DMS 273 (cell line): ENCODE measurements at regions not wholly inside any gene's neighbourhood (a gene's known extent, or its start where the extent isn't known, plus 50 kb on each side); places are given as distances from the start of the nearest gene placed in this dataset.

Source experiments
- DNase-seq: peaks from one replicate; lab custom pipeline; 2025; ENCODE audit not compliant: unreplicated experiment; lab: John Stamatoyannopoulos, UW

DNA sequence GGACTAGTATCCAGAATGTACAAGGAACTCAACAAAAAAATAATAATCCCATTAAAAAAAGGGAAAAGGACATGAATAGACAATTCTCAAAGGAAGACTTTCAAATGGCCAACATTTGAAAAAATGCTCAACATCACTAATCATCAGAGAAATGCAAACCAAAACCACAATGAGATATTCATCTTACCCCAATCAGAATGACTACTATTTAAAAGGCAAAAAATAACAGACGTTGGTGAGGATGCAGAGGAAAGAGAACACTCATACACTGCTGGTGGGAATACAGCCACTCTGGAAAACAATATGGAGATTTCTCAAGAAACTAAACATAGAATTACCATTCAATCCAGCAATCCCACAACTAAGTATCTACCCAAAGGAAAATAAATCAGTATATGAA, 133.1 kb downstream of the KDR start:
- no peak for DNase-seq

DNA sequence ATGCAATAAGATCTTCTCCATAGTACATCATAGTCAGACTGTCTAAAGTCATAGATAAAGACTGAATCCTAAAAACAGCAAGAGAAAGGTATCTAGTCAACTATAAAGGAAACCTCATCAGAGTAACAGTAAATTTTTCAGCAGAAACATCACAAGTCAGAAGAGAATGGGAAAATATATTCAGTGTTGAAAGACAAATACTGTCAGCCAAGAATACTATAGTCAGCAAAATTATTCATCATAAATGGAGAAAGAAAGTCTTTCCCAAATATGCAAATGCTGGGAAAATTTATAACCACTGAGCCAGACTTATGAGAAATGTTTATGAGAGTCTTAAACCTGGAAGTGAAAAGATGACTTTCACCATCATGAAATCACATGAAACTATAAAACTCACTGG, 136.7 kb downstream of the KDR start:
- DNase-seq, result no peak

DNA sequence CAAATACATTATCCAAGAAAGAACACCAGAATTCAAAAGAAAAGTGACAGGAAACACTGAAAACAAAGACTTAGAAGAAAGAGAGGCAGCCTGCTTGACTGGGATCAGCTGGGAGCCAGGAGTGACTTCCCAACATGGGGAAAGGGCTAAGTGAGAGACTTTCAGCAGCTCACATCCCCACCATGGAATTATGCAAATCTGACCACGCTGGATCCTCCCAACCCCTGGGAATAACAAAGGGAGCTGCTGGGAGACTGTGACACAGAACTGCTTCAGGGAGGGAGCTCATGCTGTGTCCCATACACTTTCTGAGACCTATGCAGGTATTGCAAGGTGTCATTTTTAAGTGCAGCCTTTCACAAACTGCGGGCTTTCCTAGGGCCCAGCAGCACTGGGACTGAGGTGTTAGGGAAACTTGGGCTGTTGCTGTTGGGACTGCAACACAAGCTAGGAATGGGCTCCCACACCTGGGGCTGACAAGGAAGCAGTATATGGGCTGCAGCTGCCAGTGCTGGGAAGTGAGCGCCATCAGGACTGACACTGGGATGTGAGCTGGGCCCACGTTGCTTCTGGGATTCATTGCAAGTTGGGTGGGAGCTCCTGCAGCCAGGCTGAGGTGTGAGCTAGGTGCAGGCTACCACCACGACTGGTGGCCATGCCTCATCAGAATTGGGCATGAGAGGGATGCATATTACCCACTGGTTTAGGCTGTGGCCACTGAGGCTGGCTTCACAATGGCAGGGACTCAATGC, 139.1 kb downstream of the KDR start:
- no peak for DNase-seq

DNA sequence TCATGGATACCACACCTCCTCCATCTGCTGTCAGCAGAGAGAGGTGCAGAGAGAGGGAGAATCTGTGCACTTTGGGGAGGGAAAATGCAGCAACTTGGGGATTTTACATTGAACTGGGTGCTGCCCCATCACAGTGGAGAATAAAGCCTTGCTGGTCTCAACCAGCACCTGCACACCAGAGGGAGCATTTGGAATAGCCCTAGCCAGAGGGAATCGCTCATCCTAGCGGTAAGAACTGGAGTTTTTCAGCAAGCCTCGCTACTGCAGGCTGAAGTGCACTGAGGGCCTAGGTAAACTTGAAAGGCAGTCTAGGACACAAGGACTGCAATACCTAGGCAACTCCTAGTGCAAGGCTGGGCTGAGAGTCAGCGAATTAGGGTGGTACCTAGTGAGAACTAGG, 148.7 kb downstream of the KDR start:
- DNase-seq, result no peak

DNA sequence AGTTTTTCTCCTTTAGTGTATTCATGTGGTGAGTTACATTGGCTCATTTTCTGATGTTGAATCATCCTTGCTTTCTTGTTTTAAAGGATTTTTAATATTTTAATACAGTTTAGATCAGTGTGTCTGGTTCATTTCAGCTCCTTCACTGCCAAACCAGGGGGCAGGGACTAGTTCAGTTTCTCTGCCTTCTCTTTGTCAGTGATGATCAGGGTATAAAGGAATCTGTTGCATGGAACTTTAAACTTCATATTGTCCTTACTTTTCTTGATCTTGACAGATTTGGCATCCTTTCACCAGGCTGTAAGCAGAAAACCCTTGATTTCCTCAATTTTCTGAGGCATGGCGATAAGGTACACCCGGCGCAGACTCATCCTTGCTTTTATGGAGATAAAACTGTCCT, 149.4 kb downstream of the KDR start:
- DNase-seq, result no peak

DNA sequence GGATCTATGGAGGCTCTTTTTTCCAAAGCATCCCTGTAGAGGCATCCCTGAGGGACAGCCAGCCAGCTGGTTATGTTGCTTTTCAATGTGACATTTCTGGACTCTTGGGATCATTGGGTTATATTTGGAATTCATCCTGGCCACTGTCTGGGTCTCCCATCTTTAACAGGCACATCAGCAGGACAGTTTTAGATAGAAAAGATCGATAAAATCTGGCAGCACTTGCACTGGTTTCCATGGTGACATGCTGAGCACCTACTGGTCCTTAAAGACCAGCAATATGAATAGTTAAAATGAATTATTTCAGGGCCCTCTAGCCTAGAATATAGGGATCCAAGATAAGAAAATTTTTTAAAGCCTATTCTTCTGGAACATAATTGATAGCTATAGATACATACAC, 151.6 kb downstream of the KDR start:
- DNase-seq, result no peak

DNA sequence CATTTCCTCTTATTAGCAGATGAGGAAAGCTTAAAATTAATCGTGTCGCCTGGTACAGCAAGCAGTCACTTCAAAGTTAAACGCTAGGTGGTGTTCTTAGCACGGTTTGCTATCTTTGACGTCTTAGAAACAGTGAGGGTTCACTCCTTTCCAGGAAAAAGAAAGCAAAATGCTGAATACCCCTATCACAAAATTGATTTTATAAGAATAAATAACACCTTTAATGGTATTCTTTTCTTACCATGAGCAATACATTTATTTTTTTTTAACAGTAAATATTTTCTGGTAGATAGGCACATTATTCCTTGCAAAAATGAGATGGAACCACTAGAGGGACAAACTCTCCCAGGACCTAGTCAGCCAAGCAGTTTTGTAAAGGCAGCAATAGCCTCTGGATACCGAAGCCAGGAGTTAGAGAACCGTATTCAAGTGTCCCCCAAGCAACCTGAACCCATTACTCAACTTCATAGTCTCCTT, 153.9 kb downstream of the KDR start:
- peak; percentile 62 for DNase-seq

DNA sequence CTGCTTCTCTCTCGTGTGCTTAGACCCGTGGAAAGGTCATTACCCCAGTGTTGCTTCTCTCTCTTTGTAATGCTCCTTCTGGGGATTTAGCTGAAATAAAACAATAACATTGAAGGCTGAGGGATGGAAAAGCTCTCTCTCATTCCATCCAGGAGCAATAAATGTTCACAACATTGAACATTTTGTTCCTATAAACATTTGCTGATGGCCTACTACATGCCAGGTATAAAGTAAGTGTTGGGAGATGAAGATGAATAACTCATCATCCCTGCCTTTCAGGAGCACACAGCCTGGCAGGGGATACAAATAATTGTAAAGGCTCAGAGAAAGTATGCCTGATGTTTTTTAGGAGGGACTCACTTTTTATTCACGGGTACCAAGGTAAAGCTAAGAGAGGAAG, 158.1 kb downstream of the KDR start:
- no peak for DNase-seq

DNA sequence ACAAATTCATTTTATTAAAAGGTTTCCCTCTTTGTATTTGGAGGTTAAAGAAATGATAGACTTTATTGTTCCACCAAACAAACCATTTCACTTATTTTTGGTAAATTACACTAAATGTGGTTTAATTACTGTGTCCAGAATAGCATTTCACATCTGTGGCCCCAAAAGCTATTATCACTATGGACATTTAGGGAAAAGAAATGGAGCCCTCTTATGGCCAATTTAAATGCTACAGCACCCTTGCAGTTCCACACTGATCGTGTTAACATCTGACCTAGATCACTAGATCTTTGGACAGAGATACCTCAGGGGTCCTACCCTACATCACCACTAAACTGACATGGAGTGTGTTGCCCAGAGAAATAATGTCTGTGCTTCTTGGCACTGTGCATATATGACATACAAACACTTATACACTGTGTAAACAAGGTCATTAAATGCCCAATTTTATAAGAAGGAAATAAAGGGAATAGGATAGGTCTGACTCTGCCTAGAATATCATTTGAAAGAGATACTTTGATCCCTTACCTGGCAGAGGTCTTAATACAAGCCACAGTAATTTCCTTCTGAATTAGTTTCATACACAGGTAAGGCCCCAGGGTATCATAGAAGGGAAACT, 163.9 kb downstream of the KDR start:
- peak; percentile 38 for DNase-seq

DNA sequence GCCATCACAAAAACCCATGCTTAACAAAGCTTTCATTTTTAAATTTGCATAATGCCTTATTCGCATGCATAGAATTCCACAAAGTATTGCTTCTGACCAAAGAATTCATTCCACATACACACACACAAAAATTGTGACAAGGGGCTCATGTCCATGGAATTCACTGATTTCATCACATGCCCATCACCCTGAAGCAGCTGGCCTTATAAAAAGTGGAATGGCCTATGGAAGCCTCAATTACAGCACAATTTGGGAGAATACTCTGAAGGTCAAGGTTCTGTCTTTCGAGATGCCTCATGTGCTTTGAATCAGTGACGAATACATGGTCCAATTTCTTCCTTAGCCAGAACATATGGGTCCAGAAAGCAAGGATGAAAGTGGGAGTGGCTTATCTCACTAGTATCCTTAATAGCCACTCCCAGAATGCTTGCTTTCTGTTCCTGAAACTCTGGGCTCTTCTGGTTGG, 165.7 kb downstream of the KDR start:
- DNase-seq, result no peak

DNA sequence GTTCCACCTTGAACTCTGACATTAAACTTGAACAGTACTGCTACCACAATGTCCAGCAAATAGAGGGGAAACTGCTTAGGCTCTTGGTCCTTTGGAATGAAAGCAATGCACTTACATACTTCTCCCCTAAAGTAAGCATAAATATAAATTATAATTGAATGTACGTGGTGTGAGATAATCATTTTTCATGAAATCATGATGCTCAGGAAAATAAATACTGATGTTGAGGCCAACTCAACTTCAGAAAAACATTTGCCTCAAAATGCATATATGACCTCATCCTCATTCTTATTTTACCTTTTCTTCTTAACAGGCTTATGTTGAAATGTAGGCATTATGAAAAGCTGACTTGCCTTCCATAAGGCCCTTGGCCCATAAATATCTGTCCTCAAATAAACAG, 166.3 kb downstream of the KDR start:
- DNase-seq, result no peak

DNA sequence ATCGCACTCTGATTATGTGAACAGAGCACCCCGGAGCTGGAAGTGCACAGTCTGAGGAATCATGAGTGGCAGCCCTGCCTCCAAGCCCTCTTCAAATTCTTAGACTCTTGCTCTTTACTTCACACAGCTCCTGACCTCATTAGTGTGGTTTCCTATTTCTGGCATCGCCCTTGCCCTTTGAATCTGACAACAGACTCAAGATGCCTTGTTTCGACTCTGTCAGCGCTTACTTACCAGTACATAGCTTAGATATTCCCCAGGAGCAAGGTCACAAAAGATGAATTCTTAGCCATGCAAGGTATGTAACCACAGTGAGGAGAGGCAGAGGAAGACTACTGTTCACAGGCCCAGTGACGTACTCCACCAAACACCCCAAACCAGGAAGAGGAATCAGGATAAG, 167.2 kb downstream of the KDR start:
- no peak for DNase-seq

DNA sequence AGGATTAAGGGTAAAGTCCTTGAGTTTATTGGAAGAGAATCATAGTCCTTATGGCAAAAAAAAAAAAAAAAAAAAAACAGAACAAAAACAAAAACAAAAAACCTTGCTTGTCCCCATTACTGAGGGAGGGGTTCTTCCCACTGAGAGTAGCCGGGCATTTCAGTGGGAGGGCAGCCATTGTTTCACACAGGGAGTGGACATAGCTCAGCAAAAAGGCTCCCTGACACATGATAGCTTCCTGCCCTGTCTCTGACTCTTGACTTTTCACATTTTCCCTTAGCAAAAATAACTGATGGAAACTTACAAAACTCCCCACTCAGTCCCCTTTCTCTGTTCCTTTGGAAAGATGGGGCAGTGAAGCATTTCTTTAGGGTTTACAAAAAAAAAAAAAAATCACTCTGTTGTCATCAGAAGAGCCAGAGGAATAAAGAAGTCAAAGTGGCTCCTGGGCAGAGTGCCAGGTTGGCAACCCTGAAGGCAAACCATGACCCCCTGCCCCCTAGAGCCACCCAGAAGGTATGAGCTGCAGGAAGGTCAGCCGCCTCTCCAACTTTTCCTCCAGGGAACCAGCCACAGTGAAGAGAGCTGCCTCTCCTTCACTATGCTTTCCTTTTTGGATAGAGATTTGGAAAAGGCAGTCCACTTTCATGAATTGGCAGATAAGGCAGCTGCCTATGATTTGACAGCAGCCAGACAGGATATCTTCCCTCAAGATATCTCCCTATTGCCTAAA, 170.6 kb downstream of the KDR start:
- DNase-seq, result no peak

DNA sequence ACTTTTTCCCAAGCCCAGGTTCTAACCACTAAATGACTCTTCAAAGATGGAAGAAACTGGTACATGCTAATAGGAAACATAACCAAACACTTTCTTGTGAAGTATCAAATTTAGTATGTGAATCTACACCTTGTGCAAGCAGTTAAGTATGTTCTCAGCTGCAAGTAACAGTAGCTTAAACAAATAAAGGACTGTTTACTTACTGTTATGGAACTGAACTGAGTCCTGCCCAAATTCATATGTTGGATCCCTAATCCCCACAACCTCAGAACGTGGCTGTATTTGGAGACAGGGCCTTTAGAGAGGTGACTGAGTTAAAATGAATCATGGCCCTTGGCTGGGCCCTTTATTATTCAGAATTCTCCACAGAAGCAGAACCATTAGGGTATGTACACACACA, 178.7 kb downstream of the KDR start:
- DNase-seq, result no peak

DNA sequence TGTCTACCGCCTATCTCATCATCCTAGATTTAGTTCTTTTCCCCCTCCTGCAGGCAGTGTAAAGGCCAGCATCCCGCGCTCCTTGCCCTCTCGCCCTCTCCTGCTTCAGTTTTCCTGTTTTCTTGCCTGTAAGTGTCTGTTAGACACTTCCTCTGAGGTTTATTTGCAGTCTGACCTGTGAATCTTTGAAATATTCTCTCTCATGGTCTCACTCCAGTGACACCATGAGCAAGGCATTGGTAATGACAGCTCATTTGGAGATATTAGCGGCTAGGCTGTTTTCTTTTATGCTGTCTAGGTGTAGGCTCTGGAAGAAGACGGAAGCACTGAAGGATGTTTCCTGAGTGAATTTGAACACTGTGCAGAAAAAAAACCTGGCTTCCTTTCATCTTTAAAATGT, 179.6 kb downstream of the KDR start:
- DNase-seq, result no peak

DNA sequence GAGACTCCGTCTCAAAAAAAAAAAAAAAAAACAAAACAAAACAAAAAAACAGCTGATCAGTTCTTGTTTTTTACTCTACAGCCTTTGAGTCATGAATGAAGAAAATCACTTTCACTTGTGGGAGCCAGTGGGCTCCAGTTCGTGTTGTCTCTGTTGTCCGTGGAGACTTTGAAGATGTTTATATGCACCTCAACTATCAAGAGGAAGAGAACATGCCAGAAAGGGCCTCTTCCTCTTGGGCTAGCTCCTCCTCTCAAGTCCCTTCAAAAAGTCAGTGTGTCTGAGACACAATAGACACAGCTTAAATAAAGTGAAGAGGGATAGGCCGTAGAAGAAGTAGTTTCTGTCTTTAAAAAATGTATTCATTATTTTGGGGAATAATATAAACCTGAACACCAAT, 182.7 kb downstream of the KDR start:
- no peak for DNase-seq

DNA sequence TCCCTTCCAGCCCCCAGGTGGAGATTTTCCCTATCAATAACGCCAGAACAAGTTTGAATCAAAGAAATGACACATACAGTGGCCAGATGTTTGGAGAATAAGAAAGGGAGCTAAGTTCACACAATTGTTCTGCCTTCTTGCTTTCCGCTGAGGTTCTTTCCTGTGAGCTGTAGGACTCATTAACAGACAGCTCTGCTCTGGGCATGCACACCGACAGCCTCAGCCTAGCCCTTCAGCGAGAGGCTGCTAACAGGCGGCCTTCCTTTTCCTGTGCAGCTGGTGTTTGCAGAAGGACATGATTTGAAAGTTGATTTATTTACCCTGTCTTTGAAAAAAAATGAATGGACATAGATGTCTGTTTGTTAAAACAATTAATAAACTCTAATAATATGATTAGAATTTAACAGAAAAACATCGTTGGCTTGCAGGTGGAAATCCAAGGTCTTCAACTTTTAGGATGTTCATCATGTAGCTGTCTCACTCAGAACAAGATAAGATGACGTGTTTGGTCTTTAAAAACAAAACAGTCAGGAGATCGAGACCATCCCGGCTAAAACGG, 183.3 kb downstream of the KDR start:
- DNase-seq, result no peak

DNA sequence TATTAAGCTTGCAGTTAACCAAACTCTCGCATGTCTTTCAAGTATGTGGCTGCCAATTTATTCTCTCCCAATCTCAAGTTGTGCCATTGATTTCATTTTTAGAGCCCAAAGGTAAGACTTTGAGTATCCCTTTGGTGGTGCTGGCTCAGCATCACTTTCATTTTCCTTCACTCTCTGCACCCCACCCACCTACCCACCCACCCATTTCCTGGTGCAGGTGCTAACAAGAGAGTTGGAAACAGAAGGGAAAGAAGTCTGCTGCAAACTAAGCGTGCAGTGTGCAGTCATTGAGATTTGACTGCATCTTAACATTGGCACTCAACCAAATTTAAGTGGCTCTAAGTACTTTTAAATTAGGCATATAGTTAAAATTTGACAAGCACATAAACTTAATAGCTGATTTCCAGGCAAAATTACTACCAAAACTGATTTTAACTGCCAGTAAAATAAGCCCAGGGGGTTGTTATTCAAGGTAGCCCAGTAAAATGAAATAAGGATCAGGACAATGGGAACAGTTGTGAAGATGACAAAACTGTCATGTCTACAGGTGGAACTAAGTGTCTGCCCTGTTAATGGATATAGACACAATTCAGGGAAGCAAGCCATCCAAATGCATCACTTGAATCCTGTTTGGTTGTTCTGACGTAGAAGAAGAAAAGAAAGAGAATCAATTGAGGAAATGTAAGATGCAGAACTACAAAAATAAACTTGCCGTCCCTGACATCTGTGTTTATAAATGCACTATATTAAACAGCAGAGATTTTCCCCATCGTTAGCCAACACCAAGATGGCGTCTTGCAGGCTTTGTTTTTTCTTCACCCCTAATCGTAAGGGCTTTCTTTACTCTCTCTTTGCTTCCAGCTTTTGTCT, 184.2 kb downstream of the KDR start:
- no peak for DNase-seq

DNA sequence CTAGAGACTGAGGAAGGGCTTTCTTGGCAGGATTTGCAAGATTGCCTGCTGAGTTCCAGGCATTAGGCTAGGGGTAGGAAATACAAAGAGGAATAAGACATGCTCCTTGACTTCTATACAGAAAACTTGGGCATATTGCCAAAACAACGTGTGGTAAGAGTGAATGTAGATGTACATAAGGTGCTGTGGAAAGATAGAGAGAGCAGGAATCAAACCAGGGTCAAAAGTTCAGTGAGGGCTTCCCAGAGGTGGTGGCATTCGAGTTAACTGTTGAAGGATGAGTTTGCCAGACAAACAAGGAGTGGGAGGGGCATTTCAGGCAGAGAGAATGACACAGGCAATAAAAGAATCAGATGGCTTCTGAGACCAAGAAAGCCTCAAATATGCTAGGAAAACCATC, 187.9 kb downstream of the KDR start:
- peak; percentile 14 for DNase-seq

DNA sequence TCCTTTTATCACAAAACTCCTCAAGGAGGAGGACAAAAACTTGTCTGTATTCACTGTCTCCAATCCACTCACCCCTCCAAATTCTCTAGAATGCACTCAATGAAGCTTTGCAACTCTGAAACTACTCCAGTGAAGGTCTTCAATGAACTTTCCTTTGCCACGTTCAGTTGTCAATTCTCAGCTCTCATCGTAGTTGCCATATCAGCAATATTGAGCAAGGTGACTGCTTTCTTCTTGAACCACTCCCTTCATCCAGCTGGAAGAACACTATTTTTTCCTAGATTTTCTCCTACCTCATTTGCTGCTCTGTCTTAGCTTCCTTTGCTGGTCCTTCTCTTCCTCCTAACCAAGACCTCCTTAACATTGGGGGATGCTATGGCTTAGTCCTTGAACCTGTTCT, 191.8 kb downstream of the KDR start:
- DNase-seq, result no peak

DNA sequence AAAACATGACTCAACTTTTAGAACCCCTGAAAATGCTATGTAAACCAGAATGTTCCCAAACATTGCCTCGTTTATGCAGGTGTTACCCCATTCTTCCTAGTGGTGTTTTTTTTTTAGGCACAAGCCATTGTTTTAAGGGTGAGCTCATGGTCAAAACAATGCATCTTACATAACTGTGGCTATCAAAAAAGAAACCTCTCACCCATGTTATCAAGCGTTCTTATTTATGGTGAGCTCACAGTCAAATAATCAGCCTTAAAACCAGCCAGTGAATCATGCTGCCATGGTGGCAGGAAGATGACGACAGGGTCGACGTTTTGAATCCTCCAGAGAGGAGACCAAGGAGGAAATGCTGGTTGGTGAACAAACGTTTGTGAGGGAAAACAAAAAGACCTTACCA, 195.2 kb downstream of the KDR start:
- DNase-seq, result no peak
